Stimulated activated CD4-positive, alpha-beta T cell treated with anti-CD3 and anti-CD28 coated beads, TNF-alpha, amount 100 ng/mL, for 1 hour (primary cell): ENCODE measurements at regions not wholly inside any gene's neighbourhood (a gene's known extent, or its start where the extent isn't known, plus 50 kb on each side); places are given as distances from the start of the nearest gene placed in this dataset.

Experiments used
- DNase-seq, 3 donors: peaks; one replicate each; pipeline ENCODE4 v3.0.0-alpha.2; 2020; ENCODE audit warnings: low read depth in 3 of 3, low spot score in 1 of 3

- no peak for DNase-seq
These were observed 128.7 kb upstream of the ATP6AP2 start for GRCh38 chrX:40452031-40452430.

- DNase-seq = no peak
These were observed 130.6 kb upstream of the ATP6AP2 start for GRCh38 chrX:40449956-40450706.

GRCh38 chrX:40449396-40449795 lies 131.4 kb upstream of the ATP6AP2 start:
- DNase-seq = no peak

- DNase-seq = no peak
These were observed 132.0 kb upstream of the ATP6AP2 start for GRCh38 chrX:40448793-40449192.

- no peak for DNase-seq
These were observed 133.8 kb upstream of the ATP6AP2 start for GRCh38 chrX:40446921-40447320.

- DNase-seq = no peak
These were observed 135.1 kb upstream of the ATP6AP2 start for GRCh38 chrX:40445691-40446090.

- no peak for DNase-seq
These were observed 135.8 kb upstream of the ATP6AP2 start for GRCh38 chrX:40444798-40445496.

- DNase-seq = no peak
These were observed 136.6 kb upstream of the ATP6AP2 start for GRCh38 chrX:40444133-40444532.

GRCh38 chrX:40440866-40441265 lies 139.9 kb upstream of the ATP6AP2 start:
- DNase-seq = no peak

- DNase-seq = no peak
These were observed 140.9 kb upstream of the ATP6AP2 start for GRCh38 chrX:40439625-40440532.

GRCh38 chrX:40437348-40437747 lies 143.4 kb upstream of the ATP6AP2 start:
- DNase-seq = no peak

- no peak for DNase-seq
These were observed 145.8 kb upstream of the ATP6AP2 start for GRCh38 chrX:40434947-40435346.

- DNase-seq = no peak
These were observed 146.3 kb upstream of the ATP6AP2 start for GRCh38 chrX:40434443-40434842.

- DNase-seq = no peak
These were observed 147.6 kb upstream of the ATP6AP2 start for GRCh38 chrX:40433160-40433559.

- no peak for DNase-seq
These were observed 156.5 kb upstream of the ATP6AP2 start for GRCh38 chrX:40424259-40424658.

- DNase-seq = no peak
These were observed 157.5 kb upstream of the ATP6AP2 start for GRCh38 chrX:40423299-40423698.

GRCh38 chrX:40422021-40422420 lies 158.7 kb upstream of the ATP6AP2 start:
- DNase-seq = no peak

GRCh38 chrX:40420899-40421729 lies 159.7 kb upstream of the ATP6AP2 start:
- DNase-seq = no peak

GRCh38 chrX:40418813-40419195 lies 162.0 kb upstream of the ATP6AP2 start:
- no peak for DNase-seq

- DNase-seq = no peak
These were observed 162.5 kb upstream of the ATP6AP2 start for GRCh38 chrX:40418146-40418812.
